Stomach (tissue), 4 donors: ENCODE measurements at regions not wholly inside any gene's neighbourhood (a gene's known extent, or its start where the extent isn't known, plus 50 kb on each side); places are given as distances from the start of the nearest gene placed in this dataset.

Experiments
- CTCF ChIP-seq, 7 experiments: fragments of 450-650 bp in 4 of 7; fragments of 200-600 bp in 3 of 7; sonication (generic) in 3 of 7; IDR thresholded peaks; one replicate each; pipeline ENCODE4 v1.5.1; 2016 to 2019; ENCODE audit warnings: antibody characterized with exemption in 7 of 7, control low read depth in 2 of 7, mild to moderate bottlenecking in 1 of 7
- POLR2A ChIP-seq, 4 donors: fragments of 450-650 bp; IDR thresholded peaks; one replicate each; pipeline ENCODE4 v1.6.1; 2016; ENCODE audit warnings: antibody characterized with exemption in 4 of 4, control low read depth in 2 of 4, mild to moderate bottlenecking in 1 of 4, moderate library complexity in 1 of 4
- POLR2AphosphoS5 ChIP-seq, 3 donors: sonication (generic); formaldehyde crosslinking; IDR thresholded peaks; one replicate each; pipeline ENCODE4 v1.6.1; 2016; ENCODE audit warnings: antibody characterized with exemption in 3 of 3

- TF ChIP-seq POLR2AphosphoS5 (IDR thresholded peaks at IDR 0.05): no peak
- no peak for TF ChIP-seq POLR2A (IDR thresholded peaks at IDR 0.05)
- no peak for TF ChIP-seq CTCF (IDR thresholded peaks at IDR 0.05)
Observed at GRCh38 chr2:54063967-54064535, 51.4 kb upstream of the ACYP2 start.
